AG08396 (cell line): ENCODE measurements at regions not wholly inside any gene's neighbourhood (a gene's known extent, or its start where the extent isn't known, plus 50 kb on each side); places are given as distances from the start of the nearest gene placed in this dataset.
"Not testable (repeated sequence)": the region's sequence is repeated elsewhere in the genome, so short reads cannot be mapped to it uniquely, and the experiment has no call there.

Experiments used
- DNase-seq: peaks from one replicate; pipeline ENCODE4 v3.0.0; 2012; ENCODE audit warnings: low spot score, mixed read lengths

- DNase-seq: no peak
Measured at GRCh38 chr10:26621243-26621888, 76.1 kb upstream of the PDSS1 start.

- DNase-seq: peak; percentile 39
Measured at GRCh38 chr10:26621889-26622711, 75.4 kb upstream of the PDSS1 start.

GRCh38 chr10:26622891-26623290 lies 74.6 kb upstream of the PDSS1 start:
- no peak for DNase-seq

GRCh38 chr10:26624006-26624405 lies 73.5 kb upstream of the PDSS1 start:
- no peak for DNase-seq

- no peak for DNase-seq
Measured at GRCh38 chr10:26626066-26626465, 71.4 kb upstream of the PDSS1 start.

- no peak for DNase-seq
Measured at GRCh38 chr10:26627324-26627723, 70.2 kb upstream of the PDSS1 start.

GRCh38 chr10:26628395-26628794 lies 69.1 kb upstream of the PDSS1 start:
- no peak for DNase-seq

- DNase-seq: not testable (repeated sequence)
Measured at GRCh38 chr10:26632171-26632570, 65.3 kb upstream of the PDSS1 start.

- DNase-seq: not testable (repeated sequence)
Measured at GRCh38 chr10:26634111-26634510, 63.4 kb upstream of the PDSS1 start.

GRCh38 chr10:26637521-26638275 lies 59.8 kb upstream of the PDSS1 start:
- DNase-seq: no peak

GRCh38 chr10:26640391-26640790 lies 57.1 kb upstream of the PDSS1 start:
- DNase-seq: no peak

- no peak for DNase-seq
Measured at GRCh38 chr10:26642896-26643653, 54.4 kb upstream of the PDSS1 start.

GRCh38 chr10:26647602-26648244 lies 49.8 kb upstream of the PDSS1 start:
- no peak for DNase-seq
